Trophoblast cell (in vitro differentiated cells and primary cell): ENCODE measurements at regions not wholly inside any gene's neighbourhood (a gene's known extent, or its start where the extent isn't known, plus 50 kb on each side); places are given as distances from the start of the nearest gene placed in this dataset.

Experiments
- DNase-seq, 2 donors: peaks; one replicate each; pipeline ENCODE4 v3.0.0-alpha.2; 2016
- H2AFZ ChIP-seq: 2 replicates; pipeline ENCODE4 v1.6.1; 2013; ENCODE audit warnings: low read length, moderate library complexity, mild to moderate bottlenecking; ENCODE audit not compliant: insufficient read depth, poor library complexity
- H2AK5ac ChIP-seq: 2 replicates; pipeline ENCODE4 v1.6.1; 2013; ENCODE audit warnings: mild to moderate bottlenecking, low read length
- H2BK120ac ChIP-seq: 2 replicates; pipeline ENCODE4 v1.6.1; 2013; ENCODE audit warnings: low read length, mild to moderate bottlenecking, moderate library complexity; ENCODE audit not compliant: insufficient read depth, poor library complexity
- H2BK12ac ChIP-seq: 2 replicates; pipeline ENCODE4 v1.6.1; 2013; ENCODE audit warnings: mild to moderate bottlenecking, low read length, moderate library complexity
- H2BK5ac ChIP-seq: 2 replicates; pipeline ENCODE4 v1.6.1; 2013; ENCODE audit warnings: low read length, low read depth, moderate library complexity, mild to moderate bottlenecking; ENCODE audit not compliant: poor library complexity
- H3K14ac ChIP-seq: 2 replicates; pipeline ENCODE4 v1.6.1; 2013; ENCODE audit warnings: mild to moderate bottlenecking, low read length
- H3K18ac ChIP-seq: 2 replicates; pipeline ENCODE4 v1.6.1; 2013; ENCODE audit warnings: mild to moderate bottlenecking, low read length
- H3K23ac ChIP-seq: 2 replicates; pipeline ENCODE4 v1.6.1; 2013; ENCODE audit warnings: low read length
- H3K27ac ChIP-seq: 2 replicates; pipeline ENCODE4 v1.5.1; 2013; ENCODE audit warnings: low read depth, mild to moderate bottlenecking, inconsistent platforms, low read length, moderate library complexity
- H3K27me3 ChIP-seq: 2 replicates; pipeline ENCODE4 v1.6.1; 2013; ENCODE audit warnings: inconsistent platforms, mild to moderate bottlenecking, low read length, moderate library complexity; ENCODE audit not compliant: insufficient read depth
- H3K36me3 ChIP-seq, 2 experiments: 1 replicate in 1 of 2; 2 replicates in 1 of 2; pipeline ENCODE4 v1.6.1; 2013; ENCODE audit warnings: low read length in 2 of 2, mild to moderate bottlenecking in 2 of 2, moderate library complexity in 1 of 2; ENCODE audit not compliant: insufficient read depth in 2 of 2, control insufficient read depth in 1 of 2
- H3K4ac ChIP-seq: 2 replicates; pipeline ENCODE4 v1.6.1; 2013; ENCODE audit warnings: low read depth, mild to moderate bottlenecking, low read length, moderate library complexity
- H3K4me1 ChIP-seq, 2 experiments: 1 replicate in 1 of 2; 2 replicates in 1 of 2; pipeline ENCODE4 v1.6.1; 2013; ENCODE audit warnings: low read length in 2 of 2, mild to moderate bottlenecking in 2 of 2, moderate library complexity in 1 of 2; ENCODE audit not compliant: insufficient read depth in 2 of 2, control insufficient read depth in 1 of 2
- H3K4me2 ChIP-seq: 2 replicates; pipeline ENCODE4 v1.6.1; 2013; ENCODE audit warnings: inconsistent platforms, mild to moderate bottlenecking, low read length, moderate library complexity
- H3K4me3 ChIP-seq: 2 replicates; pipeline ENCODE4 v1.5.1; 2013; ENCODE audit warnings: mild to moderate bottlenecking, low read depth, low read length, inconsistent platforms
- H3K79me1 ChIP-seq: one replicate; pipeline ENCODE4 v1.6.1; 2013; ENCODE audit warnings: low read length
- H3K79me2 ChIP-seq: 2 replicates; pipeline ENCODE4 v1.6.1; 2013; ENCODE audit warnings: low read length, mild to moderate bottlenecking; ENCODE audit not compliant: control insufficient read depth, insufficient read depth, poor library complexity
- H3K9ac ChIP-seq: 2 replicates; pipeline ENCODE4 v1.6.1; 2013; ENCODE audit warnings: mild to moderate bottlenecking, low read length
- H3K9me3 ChIP-seq: 2 replicates; pipeline ENCODE4 v1.6.1; 2013; ENCODE audit warnings: low read depth, mild to moderate bottlenecking, control low read depth, inconsistent platforms, low read length; ENCODE audit not compliant: insufficient read depth
- H4K12ac ChIP-seq: 2 replicates; pipeline ENCODE4 v1.6.1; 2013; ENCODE audit warnings: low read depth, mild to moderate bottlenecking, low read length, moderate library complexity
- H4K8ac ChIP-seq: 2 replicates; pipeline ENCODE4 v1.6.1; 2013; ENCODE audit warnings: low read depth, mild to moderate bottlenecking, low read length, moderate library complexity
- H4K91ac ChIP-seq: one replicate; pipeline ENCODE4 v1.6.1; 2013; ENCODE audit warnings: low read depth, mild to moderate bottlenecking, low read length, moderate library complexity
- WGBS: extraction: QIAGEN DNeasy Blood & Tissue Kit; methylation state at CpG from one replicate; pipeline ENCODE4 v1.1.7; 2013; ENCODE audit warnings: missing lambda C conversion rate; ENCODE audit not compliant: insufficient read length, insufficient coverage; ENCODE audit errors: extremely low coverage; 5-methylcytosine and 5-hydroxymethylcytosine counted together

- no peaks in the 10 kb centered on the region for H3K36me3 ChIP-seq
- H3K9ac ChIP-seq: no peak overlapping the region
- no peaks in the 10 kb centered on the region for H3K9me3 ChIP-seq
- no peak overlapping the region for H2BK120ac ChIP-seq
- no peaks in the 10 kb centered on the region for H3K79me2 ChIP-seq
- H4K91ac ChIP-seq: no peak overlapping the region
- no peak overlapping the region for H2AFZ ChIP-seq
- no peak overlapping the region for H3K18ac ChIP-seq
- no peak overlapping the region for H3K4me3 ChIP-seq
- no peak overlapping the region for H2AK5ac ChIP-seq
- no peak for DNase-seq
- no CpG with 5 or more reads among the region's 1 CpG for WGBS
- H2BK5ac ChIP-seq: no peak overlapping the region
- H4K12ac ChIP-seq: no peak overlapping the region
- no peaks in the 10 kb centered on the region for H3K27me3 ChIP-seq
- H3K4me2 ChIP-seq: no peak overlapping the region
- H2BK12ac ChIP-seq: no peak overlapping the region
- H3K79me1 ChIP-seq: no peaks in the 10 kb centered on the region
- H3K14ac ChIP-seq: no peak overlapping the region
- no peak overlapping the region for H3K4ac ChIP-seq
- H3K23ac ChIP-seq: no peak overlapping the region
- H3K4me1 ChIP-seq: peaks cover 2% of the 10 kb centered on the region in 2 experiments
- no peak overlapping the region for H4K8ac ChIP-seq
- H3K27ac ChIP-seq: no peak overlapping the region
Measured at GRCh38 chr5:152534641-152535040, 129.6 kb upstream of the NMUR2 start.

- no peak overlapping the region for H3K27ac ChIP-seq
- H3K36me3 ChIP-seq: no peaks in the 10 kb centered on the region
- no peak overlapping the region for H2AK5ac ChIP-seq
- H4K8ac ChIP-seq: no peak overlapping the region
- no peak overlapping the region for H4K91ac ChIP-seq
- H2BK120ac ChIP-seq: no peak overlapping the region
- H3K23ac ChIP-seq: no peak overlapping the region
- H3K79me2 ChIP-seq: no peaks in the 10 kb centered on the region
- DNase-seq: peak; percentile 5 to 44
- no peaks in the 10 kb centered on the region for H3K79me1 ChIP-seq
- H3K14ac ChIP-seq: no peak overlapping the region
- no peak overlapping the region for H3K4ac ChIP-seq
- no peak overlapping the region for H4K12ac ChIP-seq
- WGBS: no CpG with 5 or more reads among the region's 3 CpGs
- H2BK12ac ChIP-seq: no peak overlapping the region
- no peaks in the 10 kb centered on the region for H3K4me1 ChIP-seq
- no peak overlapping the region for H3K9ac ChIP-seq
- no peaks in the 10 kb centered on the region for H3K27me3 ChIP-seq
- no peak overlapping the region for H3K4me2 ChIP-seq
- no peak overlapping the region for H2BK5ac ChIP-seq
- no peak overlapping the region for H2AFZ ChIP-seq
- no peak overlapping the region for H3K18ac ChIP-seq
- no peak overlapping the region for H3K4me3 ChIP-seq
- H3K9me3 ChIP-seq: no peaks in the 10 kb centered on the region
Measured at GRCh38 chr5:152542741-152543140, 137.7 kb upstream of the NMUR2 start.

- H3K9me3 ChIP-seq: no peaks in the 10 kb centered on the region
- no peaks in the 10 kb centered on the region for H3K79me2 ChIP-seq
- H4K91ac ChIP-seq: no peak overlapping the region
- no peak overlapping the region for H3K18ac ChIP-seq
- H3K4me2 ChIP-seq: no peak overlapping the region
- no peak overlapping the region for H3K27ac ChIP-seq
- H3K4me3 ChIP-seq: no peak overlapping the region
- peak in 1 of 2 donors; percentile 3 for DNase-seq
- no peaks in the 10 kb centered on the region for H3K79me1 ChIP-seq
- no peaks in the 10 kb centered on the region for H3K36me3 ChIP-seq
- no peak overlapping the region for H4K8ac ChIP-seq
- no peak overlapping the region for H4K12ac ChIP-seq
- H3K23ac ChIP-seq: no peak overlapping the region
- H2BK12ac ChIP-seq: no peak overlapping the region
- no peak overlapping the region for H2AK5ac ChIP-seq
- no peak overlapping the region for H2BK120ac ChIP-seq
- no peak overlapping the region for H3K4ac ChIP-seq
- no peak overlapping the region for H2BK5ac ChIP-seq
- no peaks in the 10 kb centered on the region for H3K4me1 ChIP-seq
- H3K27me3 ChIP-seq: no peaks in the 10 kb centered on the region
- H3K9ac ChIP-seq: no peak overlapping the region
- no peak overlapping the region for H2AFZ ChIP-seq
- no CpG with 5 or more reads among the region's 2 CpGs for WGBS
- H3K14ac ChIP-seq: no peak overlapping the region
Measured at GRCh38 chr5:152546493-152546892, 141.4 kb upstream of the NMUR2 start.

- Histone ChIP-seq H3K23ac (no peak overlapping the region), H2BK5ac (no peak overlapping the region), H2BK12ac (no peak overlapping the region), H3K27me3 (no peaks in the 10 kb centered on the region), H2BK120ac (no peak overlapping the region), H3K4ac (no peak overlapping the region), H3K14ac (no peak overlapping the region), H4K12ac (no peak overlapping the region), H3K79me2 (no peaks in the 10 kb centered on the region), H4K91ac (no peak overlapping the region), H3K27ac (no peak overlapping the region), H3K18ac (no peak overlapping the region), H3K4me2 (no peak overlapping the region), H4K8ac (no peak overlapping the region), H2AFZ (no peak overlapping the region), H3K36me3 (no peaks in the 10 kb centered on the region), H3K79me1 (no peaks in the 10 kb centered on the region), H3K9me3 (no peaks in the 10 kb centered on the region), H3K9ac (no peak overlapping the region), H2AK5ac (no peak overlapping the region), H3K4me1 (no peaks in the 10 kb centered on the region), H3K4me3 (no peak overlapping the region)
- DNase-seq: no peak
- no CpG with 5 or more reads among the region's 5 CpGs for WGBS
Measured at GRCh38 chr5:152547202-152547601, 142.1 kb upstream of the NMUR2 start.
